Activated CD8-positive, alpha-beta memory T cell treated with anti-CD3 and anti-CD28 coated beads for 36 hours (primary cell): ENCODE measurements at regions not wholly inside any gene's neighbourhood (a gene's known extent, or its start where the extent isn't known, plus 50 kb on each side); places are given as distances from the start of the nearest gene placed in this dataset.

Experiments
- CTCF ChIA-PET: fragments of 350-600 bp; sonication (Branson Sonifier 250); formaldehyde crosslinking; loops from one replicate; lab custom pipeline; 2021; ENCODE audit warnings: antibody characterized with exemption; lab: Charles Lee
- POLR2A ChIA-PET: fragments of 350-600 bp; sonication (Branson Sonifier 250); formaldehyde crosslinking; loops from one replicate; lab custom pipeline; 2021; ENCODE audit warnings: antibody characterized with exemption; lab: Charles Lee

DNA sequence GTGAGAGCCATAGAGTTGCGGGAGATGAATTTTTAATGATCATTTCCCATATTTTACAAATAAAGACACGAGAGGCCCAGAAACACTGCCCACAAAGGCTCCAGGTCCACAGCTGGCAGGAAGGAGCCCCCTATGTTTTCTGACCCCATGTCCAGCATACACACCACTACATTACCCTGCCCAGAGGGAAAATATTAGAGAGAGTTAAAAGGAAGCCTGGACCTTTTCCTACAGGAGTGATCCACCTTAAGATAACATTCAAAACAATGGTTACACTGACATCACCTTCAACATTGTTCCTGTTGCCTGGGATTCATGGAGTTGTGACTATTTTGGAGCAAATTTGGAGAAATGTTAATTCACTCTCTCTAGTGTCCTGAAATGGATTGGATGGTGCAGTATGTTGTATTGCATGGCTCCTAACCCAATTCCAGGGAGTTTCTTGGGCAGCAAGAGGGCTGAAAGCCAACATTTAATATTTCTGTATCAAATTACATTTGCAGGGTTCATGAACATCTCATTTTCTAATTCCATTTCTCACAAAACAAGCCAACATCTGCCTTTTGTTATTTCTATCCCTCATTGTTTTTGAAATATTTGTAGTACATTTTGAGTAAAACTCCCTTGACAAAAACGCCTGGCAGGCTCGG lies 172.5 kb downstream of the DLEU7 start:
- ChIA-PET CTCF (no interaction called here), POLR2A (no interaction called here)

DNA sequence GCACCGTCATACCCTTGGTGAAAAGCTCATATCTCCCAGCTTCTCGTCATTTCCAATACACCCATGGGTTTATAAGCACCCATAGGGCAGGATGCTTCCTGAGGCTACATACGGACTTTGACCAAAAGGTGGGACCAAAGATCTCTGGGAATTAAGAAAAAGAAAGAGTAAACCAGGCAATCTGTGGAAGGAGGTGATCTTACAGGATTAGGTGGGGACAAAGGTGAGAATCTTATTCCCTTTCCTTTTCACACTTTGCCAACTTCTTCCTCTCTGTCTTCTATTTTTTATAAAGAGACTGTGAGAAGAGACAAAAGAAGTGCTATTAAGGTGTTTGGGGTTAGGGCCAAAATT lies 172.0 kb downstream of the DLEU7 start:
- POLR2A ChIA-PET: no interaction called here

DNA sequence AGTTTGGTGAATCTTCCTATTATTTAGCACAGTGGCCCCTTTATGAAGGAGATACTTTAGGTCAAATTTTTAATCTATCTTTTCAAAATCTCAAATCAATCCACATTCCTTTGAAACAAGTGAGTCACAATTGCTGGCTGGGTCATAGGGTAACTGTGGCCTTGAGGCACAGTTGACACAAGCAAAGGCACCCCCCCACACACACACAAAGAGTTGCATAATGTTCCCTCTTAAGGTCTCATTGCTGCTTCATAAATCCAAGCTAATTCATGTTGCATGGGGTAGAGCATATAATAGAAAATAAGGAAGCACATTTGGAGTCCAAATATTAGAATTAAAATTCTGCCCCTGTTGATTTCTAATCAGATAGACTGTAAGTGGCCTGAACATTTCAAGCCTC lies 171.5 kb downstream of the DLEU7 start:
- CTCF ChIA-PET: no interaction called here

More for the DNA sequence above, 172.0 kb downstream of the DLEU7 start:
- CTCF ChIA-PET: no interaction called here

DNA sequence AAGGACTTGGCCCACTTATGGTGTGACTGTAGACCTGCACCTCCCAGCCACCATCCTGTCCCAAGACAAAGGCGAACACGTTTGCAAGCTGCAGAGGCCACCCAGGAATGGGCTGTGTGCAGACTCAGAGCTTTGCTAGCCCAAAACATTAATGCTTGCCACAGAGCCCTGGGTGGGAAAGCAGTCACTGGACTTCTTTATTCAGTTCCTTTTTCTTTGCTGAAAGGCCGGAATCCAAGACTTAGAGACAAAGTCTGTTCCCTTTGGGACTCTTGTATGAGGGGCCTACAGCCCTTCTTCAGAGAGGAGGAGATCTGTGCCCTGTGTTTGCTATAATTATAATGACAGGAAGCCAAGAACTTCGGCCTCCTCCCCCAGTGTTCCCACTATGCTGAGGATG lies 167.8 kb downstream of the DLEU7 start:
- CTCF ChIA-PET: no interaction called here
- POLR2A ChIA-PET: no interaction called here

More for the DNA sequence above, 171.5 kb downstream of the DLEU7 start:
- POLR2A ChIA-PET: no interaction called here

DNA sequence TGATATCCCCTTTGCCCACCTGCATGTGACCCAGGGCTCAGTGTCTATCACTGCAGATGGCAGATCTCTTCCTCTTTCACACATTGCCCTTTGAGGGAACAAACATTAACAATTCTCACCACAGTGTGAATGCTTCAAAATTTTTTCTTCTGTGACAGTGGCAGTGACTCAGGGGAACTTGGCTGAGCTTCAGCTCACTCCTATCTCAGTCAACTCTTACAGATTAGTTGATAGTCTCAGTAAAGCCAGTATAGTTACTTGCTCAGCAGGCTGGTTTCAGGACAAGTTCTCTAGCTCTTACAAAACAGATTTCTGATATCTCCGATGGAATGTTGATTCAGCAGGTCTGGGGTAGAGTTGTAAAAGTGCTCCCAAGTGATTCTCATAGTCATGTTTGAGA lies 166.9 kb downstream of the DLEU7 start:
- POLR2A ChIA-PET: no interaction called here
- CTCF ChIA-PET: no interaction called here

DNA sequence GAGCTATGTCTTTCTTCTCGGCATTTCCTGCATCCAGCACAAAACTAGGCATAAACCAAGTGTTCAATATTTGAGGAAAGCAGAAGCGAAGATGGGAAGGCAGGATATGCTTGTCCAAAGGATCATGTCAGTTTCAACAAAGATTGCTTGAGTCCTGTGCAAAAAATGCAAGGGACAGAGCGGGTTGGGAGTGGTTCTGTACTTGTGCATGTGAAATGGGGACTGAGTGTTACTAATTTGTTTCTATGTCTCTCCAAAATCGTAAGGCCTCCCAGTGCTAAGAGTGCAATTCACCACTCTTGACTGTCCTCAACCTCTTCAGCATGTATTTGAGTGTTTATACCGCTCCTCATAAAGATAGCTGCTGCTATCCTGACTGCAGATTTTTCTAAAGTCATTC lies 166.2 kb downstream of the DLEU7 start:
- POLR2A ChIA-PET: no interaction called here
- CTCF ChIA-PET: no interaction called here

DNA sequence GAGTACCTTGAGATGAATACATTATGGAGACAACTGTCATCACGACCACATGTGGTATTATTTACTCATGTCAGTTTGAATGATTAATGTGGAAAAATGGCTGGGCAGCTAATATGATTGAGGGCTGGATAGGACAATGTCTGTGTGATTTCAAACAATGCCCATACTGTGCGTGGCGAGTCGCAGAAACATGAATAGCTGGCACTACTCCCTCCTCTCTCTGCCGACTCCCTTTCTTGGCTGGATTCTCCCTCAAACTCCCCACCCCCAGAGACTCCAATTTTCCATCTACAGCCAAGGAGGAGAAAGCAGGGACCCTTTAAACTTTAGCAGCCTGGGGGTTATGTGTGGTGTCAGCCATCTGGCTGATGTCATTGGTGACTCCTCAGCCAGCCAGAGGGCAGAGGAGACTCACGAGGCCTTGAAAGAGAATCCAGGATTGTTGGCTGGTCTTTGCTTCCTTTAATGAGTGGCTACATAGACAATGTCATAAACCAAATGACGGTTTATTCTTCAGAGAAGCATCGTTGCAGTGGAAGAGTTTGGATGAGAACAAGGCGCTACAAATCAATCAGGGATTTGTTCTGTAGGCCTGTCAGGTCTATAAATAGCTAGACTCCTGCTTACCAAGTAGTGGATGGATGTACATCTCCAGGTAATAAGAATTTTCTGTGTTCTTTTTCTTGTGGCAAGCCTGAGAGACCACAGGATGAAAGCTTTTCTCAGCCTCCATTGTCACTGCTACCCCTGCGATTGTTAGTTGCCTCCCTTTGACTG lies 165.6 kb downstream of the DLEU7 start:
- POLR2A ChIA-PET: no interaction called here
- CTCF ChIA-PET: interaction anchor here (0.6 kb wide), 1 partner anchor 1376 kb away, joined by 3 read pairs; no protein-coding TSS in a partner anchor

DNA sequence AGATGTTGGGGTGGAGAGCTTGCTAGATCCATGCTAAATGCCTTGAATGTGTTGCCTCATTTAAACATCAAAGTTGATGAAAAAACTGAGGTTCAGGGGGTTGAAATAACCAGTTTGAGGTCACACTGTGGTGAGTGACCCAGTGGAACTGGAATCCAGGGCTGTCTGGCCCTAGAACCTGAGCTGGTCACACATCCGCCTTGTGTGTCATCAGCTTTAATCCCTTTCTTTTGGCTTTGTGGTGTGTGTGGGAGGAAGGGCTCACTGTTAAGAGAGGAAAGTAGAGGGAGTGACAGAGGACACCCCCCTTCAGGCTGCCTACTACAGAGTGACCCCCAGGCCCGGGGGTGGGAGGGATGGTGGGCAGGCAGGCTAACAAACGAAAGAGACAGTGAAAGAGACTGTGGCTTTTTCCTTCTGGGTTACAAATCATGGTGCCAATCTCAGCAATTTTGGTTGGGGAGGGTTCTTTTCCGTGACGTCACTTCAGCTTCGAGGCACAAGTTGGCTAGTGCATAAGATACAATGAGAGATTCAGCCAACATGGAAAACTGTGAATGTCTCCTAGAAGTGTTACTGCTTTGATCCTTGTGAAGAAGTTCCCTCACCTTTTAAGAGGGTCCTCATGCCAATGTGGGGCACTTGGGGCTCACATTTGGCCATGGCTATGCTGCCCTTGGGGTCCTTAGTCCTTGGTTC lies 164.9 kb downstream of the DLEU7 start:
- CTCF ChIA-PET: interaction anchor here (0.6 kb wide), 1 partner anchor 1377 kb away, joined by 3 read pairs; no protein-coding TSS in a partner anchor

DNA sequence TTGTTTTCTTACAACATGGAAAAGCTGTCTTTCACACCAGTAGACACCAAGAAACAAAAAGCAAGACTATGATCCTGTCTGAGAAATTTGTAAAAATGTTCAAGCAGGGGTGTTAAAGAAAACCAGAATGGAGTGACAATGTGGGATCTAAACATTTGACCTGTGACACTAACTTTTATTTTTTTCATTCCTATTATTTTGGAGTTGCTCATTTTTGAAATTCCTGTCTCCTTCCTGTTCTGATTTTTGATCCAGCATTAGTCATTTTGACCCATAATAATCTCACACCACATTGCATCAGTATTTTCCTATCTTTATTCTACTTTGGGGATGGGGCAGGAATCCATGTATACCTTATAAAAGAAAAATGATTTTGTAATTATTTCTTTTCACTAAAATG lies 164.2 kb downstream of the DLEU7 start:
- CTCF ChIA-PET: no interaction called here
- POLR2A ChIA-PET: no interaction called here

More for the DNA sequence above, 164.9 kb downstream of the DLEU7 start:
- POLR2A ChIA-PET: no interaction called here

DNA sequence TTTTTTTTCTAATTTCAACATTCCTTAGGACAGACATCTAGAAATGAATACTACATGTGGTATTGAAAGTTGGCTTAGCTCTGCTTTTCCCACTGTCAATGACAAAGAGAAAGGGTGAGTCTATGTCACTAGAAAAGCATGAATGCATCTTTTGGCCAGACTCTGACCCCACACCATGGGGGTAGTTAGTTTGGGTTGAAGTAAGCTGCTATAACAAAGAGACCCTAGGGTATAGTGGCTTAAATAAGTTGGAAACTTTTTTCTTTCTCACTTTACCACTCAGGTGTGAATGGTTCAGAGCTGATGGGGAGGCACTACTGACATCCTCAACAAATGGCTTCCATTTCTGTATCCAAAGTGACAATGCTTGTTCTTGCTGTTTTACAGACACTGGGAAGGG lies 161.5 kb downstream of the DLEU7 start:
- ChIA-PET CTCF (no interaction called here), POLR2A (no interaction called here)

DNA sequence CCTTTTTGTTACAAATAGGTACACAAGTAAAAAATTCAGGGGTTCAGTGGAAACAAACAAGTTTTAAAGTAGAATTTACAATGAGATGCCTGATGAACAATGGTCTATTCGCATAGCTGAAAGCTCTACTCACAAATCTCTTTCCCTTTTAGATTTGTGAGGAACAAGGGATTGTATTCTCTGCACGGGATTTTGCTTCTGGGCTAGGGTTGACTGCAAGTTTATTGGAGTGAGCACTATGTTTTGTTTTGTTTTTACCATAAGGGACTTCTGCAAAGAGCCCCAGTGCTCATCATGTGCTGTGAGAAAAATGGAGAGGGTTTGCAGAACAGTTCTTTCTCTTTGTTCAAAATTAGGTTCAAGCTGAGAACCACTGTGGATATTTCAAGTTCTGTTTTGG lies 160.5 kb downstream of the DLEU7 start:
- CTCF ChIA-PET: no interaction called here
- POLR2A ChIA-PET: no interaction called here

DNA sequence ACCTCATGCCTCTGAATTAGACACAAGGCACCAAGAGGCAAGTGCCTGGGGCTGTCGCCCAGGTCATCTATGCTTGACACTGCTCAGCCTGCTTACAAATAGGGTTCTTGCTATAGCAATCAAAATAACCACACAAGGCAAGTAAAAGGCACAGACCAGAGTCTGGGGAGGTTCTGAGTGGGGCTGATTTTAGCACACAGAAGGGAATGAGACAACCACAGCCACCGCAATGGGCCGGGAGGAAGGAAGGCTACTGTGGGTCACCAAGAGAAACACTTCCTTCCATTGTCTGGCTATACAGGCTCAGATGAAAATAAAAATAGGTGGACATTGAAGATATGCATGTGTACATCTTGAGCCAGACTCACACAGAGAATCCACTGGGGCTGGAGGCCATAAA lies 159.1 kb downstream of the DLEU7 start:
- CTCF ChIA-PET: no interaction called here
- POLR2A ChIA-PET: interaction anchor here (0.5 kb wide), 1 partner anchor 58 kb away, joined by 3 read pairs; no protein-coding TSS in a partner anchor

DNA sequence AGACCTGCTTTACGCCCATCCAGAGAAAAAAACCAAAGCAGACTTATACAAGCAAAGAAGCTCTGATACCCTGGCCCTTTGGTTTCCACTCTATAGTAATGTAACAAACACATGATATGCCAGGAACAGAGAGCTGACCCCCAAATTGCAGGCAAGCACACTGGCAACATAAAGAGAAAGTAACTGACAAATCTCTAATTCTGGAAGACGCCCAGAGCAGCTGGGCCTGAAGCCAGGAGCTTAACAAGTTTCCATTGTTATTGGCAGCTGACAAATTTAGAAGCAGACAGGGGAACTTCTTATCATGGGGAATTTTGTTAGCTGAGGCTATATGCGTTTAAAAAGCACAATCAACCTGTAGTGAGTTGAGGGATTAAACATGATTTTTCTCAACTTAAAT lies 158.0 kb downstream of the DLEU7 start:
- ChIA-PET POLR2A (no interaction called here), CTCF (no interaction called here)

DNA sequence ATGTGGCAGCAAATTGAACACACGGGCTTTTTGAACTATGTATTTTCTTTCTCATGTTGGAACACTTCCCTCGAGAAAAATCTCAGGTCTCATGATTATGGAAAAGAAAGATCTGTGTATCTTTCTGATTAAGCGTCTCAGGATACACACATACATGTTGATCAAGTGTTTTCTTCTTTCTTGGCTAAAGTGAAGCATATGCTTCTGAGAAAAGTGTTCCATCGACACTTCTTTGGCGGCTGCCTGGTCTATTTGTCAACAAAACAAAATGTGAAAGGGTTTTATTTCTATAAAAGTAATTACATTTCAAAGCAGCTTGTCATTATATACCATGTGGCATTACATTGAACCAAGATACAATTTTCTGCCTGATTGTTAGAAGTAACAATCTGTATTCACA lies 157.5 kb downstream of the DLEU7 start:
- CTCF ChIA-PET: no interaction called here
- POLR2A ChIA-PET: no interaction called here

DNA sequence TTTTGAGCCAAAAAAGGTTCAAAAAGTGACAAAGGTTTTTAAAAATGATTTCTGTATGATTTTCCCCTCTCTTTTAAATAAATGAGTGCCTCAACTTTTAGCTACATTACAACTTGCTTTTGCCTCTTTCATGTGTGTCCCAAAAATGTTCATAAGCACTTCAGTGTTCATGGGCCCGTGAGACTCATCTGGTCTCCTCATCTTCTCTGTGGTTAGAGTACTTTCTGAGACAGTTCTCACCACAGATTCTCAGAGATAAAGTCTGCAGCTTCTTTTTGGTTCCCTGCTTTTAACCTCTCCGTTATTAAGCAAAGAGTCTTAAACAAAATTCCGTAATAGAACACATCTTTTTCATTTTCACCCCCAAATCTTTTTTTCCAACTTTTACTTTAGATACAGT lies 156.9 kb downstream of the DLEU7 start:
- CTCF ChIA-PET: no interaction called here
- POLR2A ChIA-PET: no interaction called here

DNA sequence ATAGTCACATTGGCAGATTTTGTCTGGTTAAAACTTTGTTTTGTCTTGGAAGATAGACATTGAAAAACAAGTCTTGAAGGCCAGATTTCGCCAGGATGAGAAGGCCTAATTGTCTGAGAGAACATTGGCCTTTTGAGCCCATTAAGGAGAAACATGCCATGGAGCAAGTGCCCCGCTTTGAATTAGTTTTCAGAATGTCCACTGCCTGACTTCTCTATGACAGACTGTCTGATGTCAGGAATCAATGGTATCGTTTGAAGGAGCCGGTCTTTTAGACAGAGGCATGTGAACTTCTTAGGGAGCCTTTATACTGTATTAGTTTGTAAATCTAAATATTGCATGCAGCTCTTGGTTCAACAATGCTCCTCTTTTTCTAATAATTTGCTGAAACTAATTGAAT lies 155.9 kb downstream of the DLEU7 start:
- ChIA-PET CTCF (no interaction called here), POLR2A (no interaction called here)

DNA sequence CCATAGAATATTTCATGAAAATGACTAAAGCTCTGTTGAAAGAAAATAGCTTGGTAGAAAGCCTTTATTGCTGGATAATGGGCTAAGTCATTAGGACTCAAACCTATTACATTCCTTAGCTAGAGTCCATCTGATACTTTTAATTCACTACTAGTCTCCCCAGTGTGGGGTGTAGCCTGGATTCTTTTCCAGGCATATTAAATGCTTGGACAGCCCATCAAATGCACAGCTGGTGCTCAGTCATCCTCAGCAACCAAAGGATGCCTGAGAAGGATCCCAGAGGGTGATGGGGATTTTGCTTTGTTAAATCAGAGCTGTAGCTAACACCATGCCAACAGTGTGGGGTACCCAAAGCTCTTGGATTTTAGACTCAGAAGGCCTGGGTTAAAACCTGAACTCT lies 153.5 kb downstream of the DLEU7 start:
- ChIA-PET POLR2A (no interaction called here), CTCF (no interaction called here)

DNA sequence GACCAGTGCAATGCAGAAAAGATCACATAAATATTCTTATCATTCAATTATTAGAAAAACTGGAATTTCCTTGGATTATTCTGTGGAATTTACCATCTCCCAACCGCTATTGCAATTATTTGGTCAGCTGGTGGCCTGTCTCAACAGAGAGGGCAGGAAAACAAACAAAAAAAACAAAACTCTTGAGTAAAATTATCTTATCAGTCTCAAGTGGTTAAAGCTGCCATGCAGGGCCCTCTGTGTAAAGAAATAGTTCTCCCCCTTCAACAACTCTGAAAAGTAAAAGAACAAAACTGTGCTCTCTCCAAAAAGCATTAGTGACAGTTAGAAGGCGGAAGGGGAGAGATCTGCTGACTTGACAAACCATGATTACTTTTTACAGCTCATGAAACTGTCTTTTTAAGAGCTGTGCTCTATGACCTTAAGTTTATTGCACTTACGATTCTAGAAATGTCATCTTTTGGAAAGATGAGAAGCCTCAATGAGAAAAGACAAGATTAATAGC lies 152.3 kb downstream of the DLEU7 start:
- ChIA-PET CTCF (no interaction called here), POLR2A (interaction anchor here (0.7 kb wide), 1 partner anchor 11 kb away, joined by 3 read pairs; no protein-coding TSS in a partner anchor)

DNA sequence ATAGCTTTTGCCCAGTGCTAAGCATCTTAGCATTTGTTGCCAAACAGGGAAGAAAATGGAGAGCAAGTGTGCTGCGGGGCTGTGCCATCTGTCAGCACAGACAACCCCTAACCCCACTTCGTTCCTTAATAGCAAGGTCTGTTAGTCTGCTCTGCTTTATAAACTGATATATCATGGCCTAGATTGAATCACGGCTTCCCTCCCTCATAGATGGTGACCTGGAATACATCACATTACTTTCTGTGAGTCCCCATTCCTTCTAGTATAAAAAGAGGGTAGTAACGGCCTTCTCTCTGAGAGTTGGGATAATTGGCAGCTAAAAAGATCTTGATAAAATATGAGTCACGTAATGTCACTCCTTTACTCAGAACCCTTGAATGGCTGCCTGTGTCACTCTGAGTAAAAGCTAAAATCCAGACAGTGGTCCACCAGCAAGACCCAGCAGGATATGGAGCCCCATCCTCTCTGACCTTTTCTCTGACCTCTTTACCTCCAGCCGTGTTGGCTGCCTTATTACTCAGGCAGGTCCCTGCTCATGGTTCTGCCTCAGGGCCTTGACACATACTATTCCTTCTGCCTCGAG lies 151.7 kb downstream of the DLEU7 start:
- CTCF ChIA-PET: no interaction called here
- POLR2A ChIA-PET: interaction anchor here (0.7 kb wide), 1 partner anchor 12 kb away, joined by 3 read pairs; no protein-coding TSS in a partner anchor

DNA sequence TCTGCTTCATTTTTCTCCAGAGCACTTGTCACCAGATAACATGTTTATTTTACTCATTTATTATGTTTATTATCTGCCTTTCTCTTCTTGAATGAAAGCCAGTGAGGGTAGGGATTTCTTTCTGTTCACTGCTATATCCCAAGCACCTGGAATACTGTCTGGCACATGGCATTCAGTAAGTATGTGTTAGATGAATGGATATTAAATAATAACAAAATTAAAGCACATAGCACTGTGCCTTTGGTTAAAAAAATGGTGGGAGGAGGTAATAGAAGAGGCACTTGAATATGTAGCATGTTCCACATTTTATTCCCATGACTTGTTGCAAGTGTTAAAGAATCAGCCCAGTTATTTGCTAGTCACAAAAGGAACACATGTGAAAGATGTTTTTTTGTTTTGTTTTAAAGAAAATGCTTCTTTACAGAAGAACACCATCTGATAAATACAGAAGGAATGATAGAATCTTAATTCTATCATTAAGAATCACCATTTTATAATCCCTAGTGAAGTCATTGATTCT lies 151.0 kb downstream of the DLEU7 start:
- CTCF ChIA-PET: no interaction called here
- POLR2A ChIA-PET: no interaction called here
